Myocyte (in vitro differentiated cells): ENCODE measurements at regions not wholly inside any gene's neighbourhood (a gene's known extent, or its start where the extent isn't known, plus 50 kb on each side); places are given as distances from the start of the nearest gene placed in this dataset.
A peak's percentile ranks its signal among the peaks of the same experiment; 100 is the strongest.
"Not testable (repeated sequence)": the region's sequence is repeated elsewhere in the genome, so short reads cannot be mapped to it uniquely, and the experiment has no call there.

ENCODE experiments used
- DNase-seq: peaks from one replicate; pipeline ENCODE4 v3.0.0-alpha.2; 2012; ENCODE audit warnings: low read depth

- DNase-seq, result no peak
These were observed 50.9 kb upstream of the MITF start for GRCh38 chr3:69688400-69688799.

GRCh38 chr3:69687641-69688040 is 51.6 kb upstream of the MITF start:
- DNase-seq, result no peak

- DNase-seq, result no peak
These were observed 53.2 kb upstream of the MITF start for GRCh38 chr3:69686056-69686455.

- DNase-seq, result no peak
These were observed 54.8 kb upstream of the MITF start for GRCh38 chr3:69684309-69684961.

- DNase-seq, result peak; percentile 14
These were observed 56.0 kb upstream of the MITF start for GRCh38 chr3:69683082-69683806.

- not testable (repeated sequence) for DNase-seq
These were observed 61.8 kb upstream of the MITF start for GRCh38 chr3:69677456-69677855.

GRCh38 chr3:69675786-69676530 is 63.3 kb upstream of the MITF start:
- DNase-seq, result no peak

GRCh38 chr3:69674752-69675151 is 64.5 kb upstream of the MITF start:
- no peak for DNase-seq

GRCh38 chr3:69671082-69671952 is 67.9 kb upstream of the MITF start:
- DNase-seq, result peak; percentile 70

GRCh38 chr3:69669070-69669469 is 70.2 kb upstream of the MITF start:
- no peak for DNase-seq

- DNase-seq, result peak; percentile 66
These were observed 74.1 kb upstream of the MITF start for GRCh38 chr3:69665026-69665737.

GRCh38 chr3:69660631-69661030 is 78.6 kb upstream of the MITF start:
- DNase-seq, result no peak

- no peak for DNase-seq
These were observed 79.9 kb upstream of the MITF start for GRCh38 chr3:69659180-69659910.

- DNase-seq, result no peak
These were observed 80.6 kb upstream of the MITF start for GRCh38 chr3:69658514-69659140.

- not testable (repeated sequence) for DNase-seq
These were observed 82.2 kb upstream of the MITF start for GRCh38 chr3:69657030-69657429.

- no peak for DNase-seq
These were observed 87.5 kb upstream of the MITF start for GRCh38 chr3:69651765-69652164.

- no peak for DNase-seq
These were observed 89.2 kb upstream of the MITF start for GRCh38 chr3:69650066-69650419.

- no peak for DNase-seq
These were observed 89.9 kb upstream of the MITF start for GRCh38 chr3:69649120-69650065.
